Astrocyte (in vitro differentiated cells and primary cell): ENCODE measurements at regions not wholly inside any gene's neighbourhood (a gene's known extent, or its start where the extent isn't known, plus 50 kb on each side); places are given as distances from the start of the nearest gene placed in this dataset.

Source experiments
- DNase-seq: peaks from one replicate; pipeline ENCODE4 v3.0.0-alpha.2; 2010; ENCODE audit warnings: low read depth
- FAIRE-seq: peaks from 2 replicates; lab custom pipeline; 2011; peaks lifted over from hg19 to GRCh38; lab: Jason Lieb, UNC
- H2AFZ ChIP-seq: 2 replicates; pipeline ENCODE4 v1.6.0; 2012; ENCODE audit warnings: low read depth, low read length, inconsistent platforms
- H3K27ac ChIP-seq: 2 replicates; pipeline ENCODE4 v1.5.1; 2011; ENCODE audit warnings: low read depth, low read length, inconsistent platforms
- H3K27me3 ChIP-seq: 2 replicates; pipeline ENCODE4 v1.6.0; 2011; ENCODE audit warnings: low read length, inconsistent platforms; ENCODE audit not compliant: insufficient read depth
- H3K36me3 ChIP-seq: 2 replicates; pipeline ENCODE4 v1.5.1; 2011; ENCODE audit warnings: low read length, inconsistent platforms; ENCODE audit not compliant: insufficient read depth
- H3K4me1 ChIP-seq: 2 replicates; pipeline ENCODE4 v1.5.1; 2011; ENCODE audit warnings: low read length, inconsistent platforms; ENCODE audit not compliant: insufficient read depth
- H3K4me2 ChIP-seq: 2 replicates; pipeline ENCODE4 v1.6.0; 2012; ENCODE audit warnings: low read length, inconsistent platforms
- H3K4me3 ChIP-seq: 2 replicates; pipeline ENCODE4 v1.5.1; 2011; ENCODE audit warnings: low read depth, mild to moderate bottlenecking, low read length, inconsistent platforms; ENCODE audit not compliant: insufficient read depth
- H3K79me2 ChIP-seq: 2 replicates; pipeline ENCODE4 v1.6.0; 2012; ENCODE audit warnings: mild to moderate bottlenecking, low read length, inconsistent platforms; ENCODE audit not compliant: insufficient read depth
- H3K9ac ChIP-seq: 2 replicates; pipeline ENCODE4 v1.6.0; 2012; ENCODE audit warnings: mild to moderate bottlenecking, low read length, inconsistent platforms
- H3K9me3 ChIP-seq: 2 replicates; pipeline ENCODE4 v1.5.1; 2012; ENCODE audit warnings: low read depth, mild to moderate bottlenecking, low read length, inconsistent platforms; ENCODE audit not compliant: insufficient read depth
- H4K20me1 ChIP-seq: 2 replicates; pipeline ENCODE4 v1.6.0; 2012; ENCODE audit warnings: low read length, inconsistent platforms; ENCODE audit not compliant: insufficient read depth
- H3K27ac Mint-ChIP-seq: one replicate; pipeline ENCODE4 v1.8.0; 2021; ENCODE audit warnings: mild to moderate bottlenecking, mixed read lengths; ENCODE audit not compliant: unreplicated experiment
- H3K27me3 Mint-ChIP-seq: one replicate; pipeline ENCODE4 v1.8.0; 2021; ENCODE audit warnings: low read depth, mixed read lengths; ENCODE audit not compliant: unreplicated experiment
- H3K36me3 Mint-ChIP-seq: one replicate; pipeline ENCODE4 v1.8.0; 2021; ENCODE audit warnings: low read depth, mixed read lengths; ENCODE audit not compliant: unreplicated experiment
- H3K4me1 Mint-ChIP-seq: one replicate; pipeline ENCODE4 v1.8.0; 2021; ENCODE audit warnings: low read depth, mixed read lengths; ENCODE audit not compliant: unreplicated experiment
- H3K4me3 Mint-ChIP-seq: one replicate; pipeline ENCODE4 v1.8.0; 2021; ENCODE audit warnings: mild to moderate bottlenecking, moderate library complexity, mixed read lengths; ENCODE audit not compliant: unreplicated experiment
- H3K9me3 Mint-ChIP-seq: one replicate; pipeline ENCODE4 v1.8.0; 2021; ENCODE audit warnings: mild to moderate bottlenecking, mixed read lengths; ENCODE audit not compliant: unreplicated experiment
- EZH2 ChIP-seq: IDR thresholded peaks from 2 replicates; pipeline ENCODE4 v1.6.1; 2012; ENCODE audit warnings: mild to moderate bottlenecking, low read length, inconsistent platforms; ENCODE audit not compliant: insufficient read depth
- TF ChIP-seq, protein P1 (sequence below): IDR thresholded peaks from 2 replicates; pipeline ENCODE4 v1.5.1; 2011; ENCODE audit warnings: low read depth, mild to moderate bottlenecking, inconsistent platforms, low read length, moderate library complexity; ENCODE audit not compliant: insufficient read depth

- TF ChIP-seq, protein P1, sequence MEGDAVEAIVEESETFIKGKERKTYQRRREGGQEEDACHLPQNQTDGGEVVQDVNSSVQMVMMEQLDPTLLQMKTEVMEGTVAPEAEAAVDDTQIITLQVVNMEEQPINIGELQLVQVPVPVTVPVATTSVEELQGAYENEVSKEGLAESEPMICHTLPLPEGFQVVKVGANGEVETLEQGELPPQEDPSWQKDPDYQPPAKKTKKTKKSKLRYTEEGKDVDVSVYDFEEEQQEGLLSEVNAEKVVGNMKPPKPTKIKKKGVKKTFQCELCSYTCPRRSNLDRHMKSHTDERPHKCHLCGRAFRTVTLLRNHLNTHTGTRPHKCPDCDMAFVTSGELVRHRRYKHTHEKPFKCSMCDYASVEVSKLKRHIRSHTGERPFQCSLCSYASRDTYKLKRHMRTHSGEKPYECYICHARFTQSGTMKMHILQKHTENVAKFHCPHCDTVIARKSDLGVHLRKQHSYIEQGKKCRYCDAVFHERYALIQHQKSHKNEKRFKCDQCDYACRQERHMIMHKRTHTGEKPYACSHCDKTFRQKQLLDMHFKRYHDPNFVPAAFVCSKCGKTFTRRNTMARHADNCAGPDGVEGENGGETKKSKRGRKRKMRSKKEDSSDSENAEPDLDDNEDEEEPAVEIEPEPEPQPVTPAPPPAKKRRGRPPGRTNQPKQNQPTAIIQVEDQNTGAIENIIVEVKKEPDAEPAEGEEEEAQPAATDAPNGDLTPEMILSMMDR: no peak
- no peak for TF ChIP-seq EZH2
- H3K4me3 ChIP-seq: peak overlapping the region; percentile 65
- peak overlapping the region; percentile 67 for H3K9ac ChIP-seq
- H3K79me2 ChIP-seq: no peaks in the 10 kb centered on the region
- peaks cover 9% of the 10 kb centered on the region for H3K4me1 ChIP-seq
- no peaks in the 10 kb centered on the region for H4K20me1 ChIP-seq
- Mint-ChIP-seq H3K4me3 (peak overlapping the region; percentile 80), H3K27ac (no peak overlapping the region), H3K9me3 (no peaks in the 10 kb centered on the region), H3K4me1 (peaks cover 8% of the 10 kb centered on the region), H3K27me3 (peaks cover 9% of the 10 kb centered on the region), H3K36me3 (no peaks in the 10 kb centered on the region)
- H3K4me2 ChIP-seq: peak overlapping the region; percentile 90
- no peaks in the 10 kb centered on the region for H3K9me3 ChIP-seq
- FAIRE-seq (no peak), DNase-seq (no peak)
- H3K36me3 ChIP-seq: no peaks in the 10 kb centered on the region
- H3K27me3 ChIP-seq: no peaks in the 10 kb centered on the region
- H3K27ac ChIP-seq: no peak overlapping the region
- H2AFZ ChIP-seq: peak overlapping the region; percentile 89
Measured at GRCh38 chr15:95327183-95327525, 1003.3 kb upstream of the NR2F2 start.

DNA sequence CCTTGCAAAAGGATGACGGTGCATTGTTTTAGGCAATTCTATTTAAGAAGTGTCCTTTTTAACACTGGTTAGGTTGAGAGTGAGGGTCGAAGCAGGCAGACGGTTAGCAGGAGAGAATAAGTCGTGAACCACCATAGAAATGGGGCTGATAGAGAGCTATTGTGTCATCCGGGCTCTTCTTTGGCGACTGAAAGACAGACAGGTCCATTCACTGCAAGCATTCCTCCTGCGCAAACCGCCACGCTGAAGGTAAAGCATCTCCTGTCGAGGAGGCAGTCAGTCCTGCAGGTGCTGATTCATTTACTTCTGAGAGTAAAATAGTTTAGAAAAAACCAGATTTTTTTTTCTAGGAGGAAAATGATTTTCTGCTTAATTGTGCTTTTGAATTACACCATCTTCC, 1002.8 kb upstream of the NR2F2 start:
- peak overlapping the region; percentile 30 for H3K4me2 ChIP-seq

GRCh38 chr15:95328559-95328958, 1001.9 kb upstream of the NR2F2 start:
- FAIRE-seq (no peak), DNase-seq (no peak)
- H3K4me1 Mint-ChIP-seq: peaks cover 8% of the 10 kb centered on the region
- H3K27ac Mint-ChIP-seq: no peak overlapping the region
- H3K27me3 Mint-ChIP-seq: peaks cover 9% of the 10 kb centered on the region
- Histone ChIP-seq H3K9ac (no peak overlapping the region), H3K27me3 (no peaks in the 10 kb centered on the region), H4K20me1 (no peaks in the 10 kb centered on the region), H3K36me3 (no peaks in the 10 kb centered on the region), H3K27ac (no peak overlapping the region), H3K4me1 (peaks cover 9% of the 10 kb centered on the region), H3K4me2 (no peak overlapping the region), H3K79me2 (no peaks in the 10 kb centered on the region), H3K4me3 (no peak overlapping the region), H2AFZ (no peak overlapping the region), H3K9me3 (no peaks in the 10 kb centered on the region)
- H3K4me3 Mint-ChIP-seq: no peak overlapping the region
- TF ChIP-seq, protein P1: no peak
- no peak for TF ChIP-seq EZH2
- H3K9me3 Mint-ChIP-seq: no peaks in the 10 kb centered on the region
- no peaks in the 10 kb centered on the region for H3K36me3 Mint-ChIP-seq

More for the DNA sequence above, 1002.8 kb upstream of the NR2F2 start:
- Histone ChIP-seq H3K9me3 (no peaks in the 10 kb centered on the region), H3K9ac (no peak overlapping the region), H3K36me3 (no peaks in the 10 kb centered on the region), H3K79me2 (no peaks in the 10 kb centered on the region), H3K4me1 (peaks cover 9% of the 10 kb centered on the region), H3K4me3 (no peak overlapping the region), H3K27me3 (no peaks in the 10 kb centered on the region), H3K27ac (no peak overlapping the region), H2AFZ (no peak overlapping the region), H4K20me1 (no peaks in the 10 kb centered on the region)
- DNase-seq (no peak), FAIRE-seq (no peak)
- no peak overlapping the region for H3K27ac Mint-ChIP-seq
- peaks cover 9% of the 10 kb centered on the region for H3K27me3 Mint-ChIP-seq
- H3K4me1 Mint-ChIP-seq: peaks cover 8% of the 10 kb centered on the region
- no peak overlapping the region for H3K4me3 Mint-ChIP-seq
- H3K9me3 Mint-ChIP-seq: no peaks in the 10 kb centered on the region
- no peaks in the 10 kb centered on the region for H3K36me3 Mint-ChIP-seq
- no peak for TF ChIP-seq EZH2
- TF ChIP-seq, protein P1: no peak
